H9 (cell line): ENCODE measurements at regions not wholly inside any gene's neighbourhood (a gene's known extent, or its start where the extent isn't known, plus 50 kb on each side); places are given as distances from the start of the nearest gene placed in this dataset.

Experiments
- DNase-seq: peaks from one replicate; pipeline ENCODE4 v3.0.0-alpha.2; 2017
- H2AFZ ChIP-seq: one replicate; pipeline ENCODE4 v1.6.1; 2013; ENCODE audit warnings: mild to moderate bottlenecking, low read length, control low read depth, moderate library complexity
- H2AK5ac ChIP-seq: 2 replicates; pipeline ENCODE4 v1.6.1; 2013; ENCODE audit warnings: low read length, control low read depth, mixed read lengths; ENCODE audit not compliant: insufficient read length
- H2BK120ac ChIP-seq: one replicate; pipeline ENCODE4 v1.6.1; 2013; ENCODE audit warnings: low read depth, mild to moderate bottlenecking, low read length, control low read depth, inconsistent platforms; ENCODE audit not compliant: poor library complexity, severe bottlenecking
- H2BK12ac ChIP-seq: 2 replicates; pipeline ENCODE4 v1.6.1; 2013; ENCODE audit warnings: low read length, control low read depth, mixed read lengths, low read depth; ENCODE audit not compliant: insufficient read length
- H2BK15ac ChIP-seq: 2 replicates; pipeline ENCODE4 v1.6.1; 2013; ENCODE audit warnings: low read depth, low read length, control low read depth
- H2BK20ac ChIP-seq: one replicate; pipeline ENCODE4 v1.6.1; 2013; ENCODE audit warnings: low read depth, mild to moderate bottlenecking, low read length, control low read depth, inconsistent platforms; ENCODE audit not compliant: poor library complexity, severe bottlenecking
- H2BK5ac ChIP-seq: 2 replicates; pipeline ENCODE4 v1.6.1; 2013; ENCODE audit warnings: low read length, control low read depth, mixed read lengths; ENCODE audit not compliant: insufficient read length
- H3K14ac ChIP-seq: 2 replicates; pipeline ENCODE4 v1.6.1; 2013; ENCODE audit warnings: low read length, control low read depth; ENCODE audit not compliant: insufficient read depth
- H3K18ac ChIP-seq: 2 replicates; pipeline ENCODE4 v1.6.1; 2013; ENCODE audit warnings: low read depth, mild to moderate bottlenecking, mixed read lengths, low read length, control low read depth; ENCODE audit not compliant: insufficient read length
- H3K23ac ChIP-seq: 2 replicates; pipeline ENCODE4 v1.6.1; 2013; ENCODE audit warnings: low read length, control low read depth, mixed read lengths, low read depth; ENCODE audit not compliant: insufficient read length
- H3K23me2 ChIP-seq: 2 replicates; pipeline ENCODE4 v1.6.1; 2013; ENCODE audit warnings: low read depth, mild to moderate bottlenecking, mixed read lengths, low read length, control low read depth; ENCODE audit not compliant: insufficient read length, poor library complexity, severe bottlenecking
- H3K27ac ChIP-seq: 2 replicates; pipeline ENCODE4 v1.5.1; 2013; ENCODE audit warnings: low read length, control low read depth, mixed read lengths, low read depth; ENCODE audit not compliant: insufficient read length
- H3K27me3 ChIP-seq: 2 replicates; pipeline ENCODE4 v1.6.1; 2013; ENCODE audit warnings: low read length, control low read depth, inconsistent platforms; ENCODE audit not compliant: insufficient read depth
- H3K4ac ChIP-seq: 2 replicates; pipeline ENCODE4 v1.6.1; 2013; ENCODE audit warnings: low read depth, mild to moderate bottlenecking, control low read depth, inconsistent platforms, low read length, moderate library complexity
- H3K4me1 ChIP-seq: 2 replicates; pipeline ENCODE4 v1.6.1; 2013; ENCODE audit warnings: low read length, control low read depth, inconsistent platforms; ENCODE audit not compliant: insufficient read depth
- H3K4me2 ChIP-seq: 2 replicates; pipeline ENCODE4 v1.6.1; 2013; ENCODE audit warnings: low read length, control low read depth, mixed read lengths; ENCODE audit not compliant: insufficient read length, insufficient read depth
- H3K56ac ChIP-seq: 2 replicates; pipeline ENCODE4 v1.6.1; 2013; ENCODE audit warnings: low read depth, mild to moderate bottlenecking, mixed read lengths, low read length, control low read depth; ENCODE audit not compliant: insufficient read length
- H3K79me1 ChIP-seq: 2 replicates; pipeline ENCODE4 v1.6.1; 2013; ENCODE audit warnings: low read depth, mild to moderate bottlenecking, moderate library complexity, low read length, control low read depth, inconsistent platforms; ENCODE audit not compliant: insufficient read depth, poor library complexity, severe bottlenecking
- H3K79me2 ChIP-seq: 2 replicates; pipeline ENCODE4 v1.6.1; 2013; ENCODE audit warnings: low read length, control low read depth, inconsistent platforms; ENCODE audit not compliant: insufficient read depth
- H3K9ac ChIP-seq: 2 replicates; pipeline ENCODE4 v1.6.1; 2013; ENCODE audit warnings: low read length, control low read depth, mixed read lengths; ENCODE audit not compliant: insufficient read length; ENCODE audit errors: extremely low read depth
- H3K9me3 ChIP-seq: one replicate; pipeline ENCODE4 v1.6.1; 2013; ENCODE audit warnings: low read depth, low read length, inconsistent platforms; ENCODE audit not compliant: control insufficient read depth
- H3T11ph ChIP-seq: one replicate; pipeline ENCODE4 v1.6.1; 2013; ENCODE audit warnings: mild to moderate bottlenecking, low read length, control low read depth, inconsistent platforms
- H4K20me1 ChIP-seq: one replicate; pipeline ENCODE4 v1.6.1; 2013; ENCODE audit not compliant: control insufficient read depth, insufficient read length, insufficient read depth
- H4K5ac ChIP-seq: 2 replicates; pipeline ENCODE4 v1.6.1; 2013; ENCODE audit warnings: low read depth, mild to moderate bottlenecking, mixed read lengths, low read length, control low read depth; ENCODE audit not compliant: insufficient read length
- H4K8ac ChIP-seq: replicated peaks from 2 replicates; pipeline ENCODE4 v1.6.1; 2013; ENCODE audit warnings: low read length, control low read depth, mixed read lengths, low read depth; ENCODE audit not compliant: insufficient read length
- H4K91ac ChIP-seq: 2 replicates; pipeline ENCODE4 v1.6.1; 2013; ENCODE audit warnings: low read depth, mild to moderate bottlenecking, moderate library complexity, mixed read lengths, low read length, control low read depth; ENCODE audit not compliant: insufficient read length
- H3K27ac Mint-ChIP-seq, 3 experiments: 2 replicates in 2 of 3; 3 replicates in 1 of 3; pipeline ENCODE4 v1.8.0; 2020 to 2021; ENCODE audit warnings: mixed read lengths in 3 of 3, mild to moderate bottlenecking in 1 of 3, moderate library complexity in 1 of 3
- H3K27me3 Mint-ChIP-seq: 2 replicates; pipeline ENCODE4 v1.8.0; 2021; ENCODE audit warnings: low read depth, mild to moderate bottlenecking, moderate library complexity, mixed read lengths
- H3K36me3 Mint-ChIP-seq, 3 experiments: 2 replicates in 2 of 3; 3 replicates in 1 of 3; pipeline ENCODE4 v1.8.0; 2020 to 2021; ENCODE audit warnings: low read depth in 3 of 3, mixed read lengths in 3 of 3; ENCODE audit not compliant: insufficient read depth in 1 of 3
- H3K4me1 Mint-ChIP-seq, 2 experiments: 2 replicates each; pipeline ENCODE4 v1.8.0; 2020; ENCODE audit warnings: mixed read lengths in 2 of 2
- H3K4me3 Mint-ChIP-seq, 2 experiments: 2 replicates in 1 of 2; 3 replicates in 1 of 2; pipeline ENCODE4 v1.8.0; 2020 to 2021; ENCODE audit warnings: mild to moderate bottlenecking in 2 of 2, mixed read lengths in 2 of 2, moderate library complexity in 1 of 2
- H3K9me3 Mint-ChIP-seq, 2 experiments: 2 replicates in 1 of 2; 3 replicates in 1 of 2; pipeline ENCODE4 v1.8.0; 2020; ENCODE audit warnings: mild to moderate bottlenecking in 2 of 2, mixed read lengths in 2 of 2, moderate library complexity in 1 of 2
- CTCF ChIP-seq: fragments of 200-600 bp; sonication (generic); conservative IDR thresholded peaks from 3 replicates; pipeline ENCODE4 v1.8.0; 2021; ENCODE audit warnings: antibody characterized with exemption, mild to moderate bottlenecking

DNA sequence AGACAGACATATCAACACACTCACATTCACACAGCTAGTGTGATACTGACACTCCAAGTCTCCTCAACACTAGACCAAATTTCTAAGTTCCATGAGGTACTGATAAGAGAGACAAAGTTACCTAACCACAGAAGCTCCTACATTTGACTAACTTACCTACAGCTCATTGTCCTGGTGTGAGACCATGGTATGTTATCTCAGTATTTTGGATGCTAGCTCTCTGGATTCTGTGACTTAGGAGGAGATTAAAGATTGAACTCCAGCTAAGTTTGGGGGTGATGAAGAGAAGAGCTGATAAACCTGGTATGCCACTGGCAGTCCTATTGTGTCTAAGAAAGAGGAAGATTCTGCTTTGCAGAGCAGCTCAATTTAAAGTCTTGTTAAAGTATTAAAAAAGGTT lies 144.0 kb upstream of the MYRIP start:
- no peaks in the 10 kb centered on the region for H3K27me3 ChIP-seq
- Mint-ChIP-seq H3K9me3 (no peaks in the 10 kb centered on the region), H3K4me1 (no peaks in the 10 kb centered on the region), H3K27ac (no peak overlapping the region), H3K27me3 (no peaks in the 10 kb centered on the region), H3K4me3 (no peak overlapping the region), H3K36me3 (no peaks in the 10 kb centered on the region)
- H3K18ac ChIP-seq = no peak overlapping the region
- no peaks in the 10 kb centered on the region for H3K4me1 ChIP-seq
- no peak overlapping the region for H3K14ac ChIP-seq
- no peak overlapping the region for H3T11ph ChIP-seq
- no peaks in the 10 kb centered on the region for H4K20me1 ChIP-seq
- no peak overlapping the region for H2AK5ac ChIP-seq
- no peak overlapping the region for H2BK15ac ChIP-seq
- no peaks in the 10 kb centered on the region for H3K79me2 ChIP-seq
- H3K79me1 ChIP-seq = no peaks in the 10 kb centered on the region
- H2BK20ac ChIP-seq = no peak overlapping the region
- no peak overlapping the region for H2BK5ac ChIP-seq
- no peak overlapping the region for H3K56ac ChIP-seq
- H4K5ac ChIP-seq = no peak overlapping the region
- H3K4me2 ChIP-seq = no peak overlapping the region
- no peak overlapping the region for H4K91ac ChIP-seq
- H2AFZ ChIP-seq = no peak overlapping the region
- H3K9me3 ChIP-seq = no peaks in the 10 kb centered on the region
- H3K9ac ChIP-seq = no peak overlapping the region
- H3K23me2 ChIP-seq = no peaks in the 10 kb centered on the region
- DNase-seq = no peak
- H3K23ac ChIP-seq = no peak overlapping the region
- no peak overlapping the region for H3K4ac ChIP-seq
- no peak for TF ChIP-seq CTCF
- H3K27ac ChIP-seq = no peak overlapping the region
- H2BK12ac ChIP-seq = no peak overlapping the region
- H4K8ac ChIP-seq = no peak overlapping the region
- no peak overlapping the region for H2BK120ac ChIP-seq
